ENCODE measurements at regions not wholly inside any gene's neighbourhood (a gene's known extent, or its start where the extent isn't known, plus 50 kb on each side); places are given as distances from the start of the nearest gene placed in this dataset.

- peaks cover 12 to 14% of the 10 kb centered on the region in 2 experiments for H3K27me3 ChIP-seq (ENCODE audit: control insufficient read depth in 1 of 2, insufficient read depth in 2 of 2, low read length in 2 of 2)
- POLR2A ChIA-PET: no interaction called here
- H3K4me1 Mint-ChIP-seq (ENCODE audit: low read depth): peaks cover 4% of the 10 kb centered on the region
- peaks cover 11% of the 10 kb centered on the region for H3K4me1 ChIP-seq (ENCODE audit: insufficient read depth, low read length)
- DNase-seq (no peak), ATAC-seq (ENCODE audit: poor library complexity) (no peak)
- intact Hi-C loops (cut with DNase I, micrococcal nuclease): no loop called here
- H3K36me3 Mint-ChIP-seq (ENCODE audit: low read depth): no peaks in the 10 kb centered on the region
- H3K9me3 Mint-ChIP-seq: no peaks in the 10 kb centered on the region
- H3K4me3 ChIP-seq (ENCODE audit: low read length): no peak overlapping the region
- no peaks in the 10 kb centered on the region for H3K36me3 ChIP-seq (ENCODE audit: insufficient read depth, low read length)
- no peaks in the 10 kb centered on the region for H3K9me3 ChIP-seq (ENCODE audit: control insufficient read depth in 1 of 2, insufficient read depth in 1 of 2, low read length in 2 of 2)
- H3K4me3 Mint-ChIP-seq: no peak overlapping the region
- peaks cover 28% of the 10 kb centered on the region for H3K27me3 Mint-ChIP-seq
- H3K27ac Mint-ChIP-seq: no peak overlapping the region
- TF ChIP-seq, protein P1, sequence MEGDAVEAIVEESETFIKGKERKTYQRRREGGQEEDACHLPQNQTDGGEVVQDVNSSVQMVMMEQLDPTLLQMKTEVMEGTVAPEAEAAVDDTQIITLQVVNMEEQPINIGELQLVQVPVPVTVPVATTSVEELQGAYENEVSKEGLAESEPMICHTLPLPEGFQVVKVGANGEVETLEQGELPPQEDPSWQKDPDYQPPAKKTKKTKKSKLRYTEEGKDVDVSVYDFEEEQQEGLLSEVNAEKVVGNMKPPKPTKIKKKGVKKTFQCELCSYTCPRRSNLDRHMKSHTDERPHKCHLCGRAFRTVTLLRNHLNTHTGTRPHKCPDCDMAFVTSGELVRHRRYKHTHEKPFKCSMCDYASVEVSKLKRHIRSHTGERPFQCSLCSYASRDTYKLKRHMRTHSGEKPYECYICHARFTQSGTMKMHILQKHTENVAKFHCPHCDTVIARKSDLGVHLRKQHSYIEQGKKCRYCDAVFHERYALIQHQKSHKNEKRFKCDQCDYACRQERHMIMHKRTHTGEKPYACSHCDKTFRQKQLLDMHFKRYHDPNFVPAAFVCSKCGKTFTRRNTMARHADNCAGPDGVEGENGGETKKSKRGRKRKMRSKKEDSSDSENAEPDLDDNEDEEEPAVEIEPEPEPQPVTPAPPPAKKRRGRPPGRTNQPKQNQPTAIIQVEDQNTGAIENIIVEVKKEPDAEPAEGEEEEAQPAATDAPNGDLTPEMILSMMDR (IDR thresholded peaks at IDR 0.05): no peak
- no peak overlapping the region for H3K27ac ChIP-seq (ENCODE audit: low read depth in 1 of 2, low read length in 2 of 2)
- CTCF ChIA-PET: no interaction called here
Measured at GRCh38 chr4:1561286-1561990, 122.7 kb downstream of the FAM53A start.

GRCh38 chr4:1559896-1560650, 124.0 kb downstream of the FAM53A start:
- Mint-ChIP-seq H3K27ac (no peak overlapping the region), H3K4me3 (no peak overlapping the region), H3K27me3 (peaks cover 26% of the 10 kb centered on the region), H3K4me1 (ENCODE audit: low read depth) (no peaks in the 10 kb centered on the region), H3K9me3 (no peaks in the 10 kb centered on the region), H3K36me3 (ENCODE audit: low read depth) (no peaks in the 10 kb centered on the region)
- H3K27me3 ChIP-seq (ENCODE audit: control insufficient read depth in 1 of 2, insufficient read depth in 2 of 2, low read length in 2 of 2): peaks cover 8% of the 10 kb centered on the region in 2 experiments
- intact Hi-C loops (cut with DNase I, micrococcal nuclease): no loop called here
- CTCF ChIA-PET: no interaction called here
- no peak for DNase-seq
- POLR2A ChIA-PET: no interaction called here
- H3K36me3 ChIP-seq (ENCODE audit: insufficient read depth, low read length): no peaks in the 10 kb centered on the region
- TF ChIP-seq, protein P1 (IDR thresholded peaks at IDR 0.05): no peak
- ATAC-seq (ENCODE audit: poor library complexity): no peak
- H3K4me3 ChIP-seq (ENCODE audit: low read length): no peak overlapping the region
- H3K9me3 ChIP-seq (ENCODE audit: control insufficient read depth in 1 of 2, insufficient read depth in 1 of 2, low read length in 2 of 2): peaks cover 0 to 5% of the 10 kb centered on the region in 2 experiments
- no peak overlapping the region for H3K27ac ChIP-seq (ENCODE audit: low read depth in 1 of 2, low read length in 2 of 2)
- no peaks in the 10 kb centered on the region for H3K4me1 ChIP-seq (ENCODE audit: insufficient read depth, low read length)

DNA sequence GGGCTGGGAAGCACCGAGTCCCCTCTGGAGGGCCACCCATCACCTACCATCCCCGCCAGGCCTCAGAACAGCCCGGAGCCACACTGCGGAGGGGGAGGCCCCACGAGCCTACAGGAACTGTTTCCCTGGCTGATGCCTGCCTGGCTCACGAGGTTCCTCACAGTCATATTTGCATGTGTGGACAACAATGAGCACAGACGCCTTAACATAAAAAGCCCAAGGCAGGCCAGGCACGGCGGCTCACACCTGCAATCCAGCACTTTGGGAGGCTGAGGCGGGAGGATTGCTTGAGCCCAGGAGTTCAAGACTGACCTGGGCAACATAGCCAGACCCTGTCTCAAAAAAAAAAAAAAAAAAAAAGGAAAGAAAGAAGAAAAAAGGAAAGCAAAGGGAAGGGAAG, 125.9 kb downstream of the FAM53A start:
- no peak overlapping the region for H3K4me3 Mint-ChIP-seq
- no peaks in the 10 kb centered on the region for H3K9me3 Mint-ChIP-seq
- intact Hi-C loops (cut with DNase I, micrococcal nuclease): no loop called here
- H3K4me3 ChIP-seq (ENCODE audit: low read length): no peak overlapping the region
- H3K36me3 ChIP-seq (ENCODE audit: insufficient read depth, low read length): no peaks in the 10 kb centered on the region
- H3K4me1 Mint-ChIP-seq (ENCODE audit: low read depth): no peaks in the 10 kb centered on the region
- H3K9me3 ChIP-seq (ENCODE audit: control insufficient read depth in 1 of 2, insufficient read depth in 1 of 2, low read length in 2 of 2): peaks cover 0 to 5% of the 10 kb centered on the region in 2 experiments
- H3K36me3 Mint-ChIP-seq (ENCODE audit: low read depth): no peaks in the 10 kb centered on the region
- no peak for DNase-seq
- no peak overlapping the region for H3K27ac ChIP-seq (ENCODE audit: low read depth in 1 of 2, low read length in 2 of 2)
- CTCF ChIA-PET: no interaction called here
- no peak overlapping the region for H3K27ac Mint-ChIP-seq
- H3K4me1 ChIP-seq (ENCODE audit: insufficient read depth, low read length): no peaks in the 10 kb centered on the region
- POLR2A ChIA-PET: no interaction called here
- peaks cover 2 to 8% of the 10 kb centered on the region in 2 experiments for H3K27me3 ChIP-seq (ENCODE audit: control insufficient read depth in 1 of 2, insufficient read depth in 2 of 2, low read length in 2 of 2)
- H3K27me3 Mint-ChIP-seq: peaks cover 23% of the 10 kb centered on the region
- TF ChIP-seq, protein P1 (IDR thresholded peaks at IDR 0.05): no peak
- no peak for ATAC-seq (ENCODE audit: poor library complexity)

Measured in CD4-positive, alpha-beta T cell (primary cell).